GM23248 (cell line): ENCODE measurements at regions not wholly inside any gene's neighbourhood (a gene's known extent, or its start where the extent isn't known, plus 50 kb on each side); places are given as distances from the start of the nearest gene placed in this dataset.

Experiments used
- EZH2 ChIP-seq: fragments of 200-600 bp; sonication (generic); IDR thresholded peaks from 2 replicates; pipeline ENCODE4 v1.6.1; 2018; ENCODE audit warnings: antibody characterized with exemption, mild to moderate bottlenecking; ENCODE audit not compliant: insufficient read depth, poor library complexity, severe bottlenecking
- EZH2phosphoT487 ChIP-seq: fragments of 200-600 bp; sonication (generic); IDR thresholded peaks from 2 replicates; pipeline ENCODE4 v1.6.1; 2018; ENCODE audit warnings: antibody characterized with exemption, moderate library complexity, mild to moderate bottlenecking, low read depth; ENCODE audit not compliant: insufficient read depth

DNA sequence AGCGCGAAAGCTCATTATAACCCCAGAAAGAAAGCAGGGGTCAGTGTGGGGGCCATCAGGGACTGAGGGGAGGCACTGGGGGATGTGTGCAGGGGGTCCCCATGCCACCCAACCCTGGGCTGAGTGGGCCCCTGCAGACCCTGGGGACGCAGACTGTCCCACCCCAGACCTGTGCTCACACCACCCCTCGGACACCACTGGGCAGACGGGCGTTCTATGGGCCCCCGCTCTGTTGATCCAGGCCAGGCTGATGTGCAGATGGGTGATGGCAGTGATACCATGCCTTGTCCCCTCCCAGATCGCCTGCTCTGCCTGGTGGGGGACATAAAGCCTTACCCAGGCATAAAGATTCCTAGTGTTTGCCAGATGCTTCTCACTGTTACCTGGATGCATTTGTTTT, 259.7 kb upstream of the TLE3 start:
- TF ChIP-seq EZH2 (no peak), EZH2phosphoT487 (no peak)
